ENCODE measurements at regions not wholly inside any gene's neighbourhood (a gene's known extent, or its start where the extent isn't known, plus 50 kb on each side); places are given as distances from the start of the nearest gene placed in this dataset.
"Not testable (repeated sequence)": the region's sequence is repeated elsewhere in the genome, so short reads cannot be mapped to it uniquely, and the experiment has no call there.

- DNase-seq; H3K36me3 ChIP-seq (ENCODE audit: control insufficient read depth, insufficient read depth, low read length); H3K4me1 ChIP-seq (ENCODE audit: control insufficient read depth, insufficient read depth, low read length, poor library complexity, severe bottlenecking); H3K9me3 ChIP-seq (ENCODE audit: control insufficient read depth, low read length); H3K27me3 ChIP-seq (replicated peaks; ENCODE audit: control insufficient read depth, insufficient read depth, low read length, poor library complexity, severe bottlenecking); H3K27ac ChIP-seq (ENCODE audit: insufficient read depth, low read length, poor library complexity, severe bottlenecking); H3K4me3 ChIP-seq (ENCODE audit: insufficient read depth, low read depth, low read length, poor library complexity, severe bottlenecking): not testable (repeated sequence)
Measured at GRCh38 chr1:143820058-143820457, 151.7 kb downstream of the FAM72C start.

- H3K4me1 ChIP-seq (ENCODE audit: control insufficient read depth, insufficient read depth, low read length, poor library complexity, severe bottlenecking); H3K9me3 ChIP-seq (ENCODE audit: control insufficient read depth, low read length); H3K27me3 ChIP-seq (replicated peaks; ENCODE audit: control insufficient read depth, insufficient read depth, low read length, poor library complexity, severe bottlenecking); H3K27ac ChIP-seq (ENCODE audit: insufficient read depth, low read length, poor library complexity, severe bottlenecking); H3K36me3 ChIP-seq (ENCODE audit: control insufficient read depth, insufficient read depth, low read length); DNase-seq; H3K4me3 ChIP-seq (ENCODE audit: insufficient read depth, low read depth, low read length, poor library complexity, severe bottlenecking): not testable (repeated sequence)
Measured at GRCh38 chr1:143816369-143816768, 155.4 kb downstream of the FAM72C start.

- H3K4me3 ChIP-seq (ENCODE audit: insufficient read depth, low read depth, low read length, poor library complexity, severe bottlenecking); H3K4me1 ChIP-seq (ENCODE audit: control insufficient read depth, insufficient read depth, low read length, poor library complexity, severe bottlenecking); H3K9me3 ChIP-seq (ENCODE audit: control insufficient read depth, low read length); DNase-seq; H3K27me3 ChIP-seq (replicated peaks; ENCODE audit: control insufficient read depth, insufficient read depth, low read length, poor library complexity, severe bottlenecking); H3K36me3 ChIP-seq (ENCODE audit: control insufficient read depth, insufficient read depth, low read length); H3K27ac ChIP-seq (ENCODE audit: insufficient read depth, low read length, poor library complexity, severe bottlenecking): not testable (repeated sequence)
Measured at GRCh38 chr1:143805374-143805773, 166.4 kb downstream of the FAM72C start.

GRCh38 chr1:143804707-143805356, 167.0 kb downstream of the FAM72C start:
- H3K4me1 ChIP-seq (ENCODE audit: control insufficient read depth, insufficient read depth, low read length, poor library complexity, severe bottlenecking) = not testable (repeated sequence)

GRCh38 chr1:143803927-143804411, 167.8 kb downstream of the FAM72C start:
- H3K36me3 ChIP-seq (ENCODE audit: control insufficient read depth, insufficient read depth, low read length); H3K4me3 ChIP-seq (ENCODE audit: insufficient read depth, low read depth, low read length, poor library complexity, severe bottlenecking); DNase-seq: not testable (repeated sequence)

More at GRCh38 chr1:143804707-143805356, 167.0 kb downstream of the FAM72C start:
- DNase-seq; H3K9me3 ChIP-seq (ENCODE audit: control insufficient read depth, low read length); H3K36me3 ChIP-seq (ENCODE audit: control insufficient read depth, insufficient read depth, low read length); H3K4me3 ChIP-seq (ENCODE audit: insufficient read depth, low read depth, low read length, poor library complexity, severe bottlenecking); H3K27me3 ChIP-seq (replicated peaks; ENCODE audit: control insufficient read depth, insufficient read depth, low read length, poor library complexity, severe bottlenecking); H3K27ac ChIP-seq (ENCODE audit: insufficient read depth, low read length, poor library complexity, severe bottlenecking): not testable (repeated sequence)

GRCh38 chr1:143803095-143803494, 168.7 kb downstream of the FAM72C start:
- H3K4me1 ChIP-seq (ENCODE audit: control insufficient read depth, insufficient read depth, low read length, poor library complexity, severe bottlenecking); H3K27me3 ChIP-seq (replicated peaks; ENCODE audit: control insufficient read depth, insufficient read depth, low read length, poor library complexity, severe bottlenecking); H3K36me3 ChIP-seq (ENCODE audit: control insufficient read depth, insufficient read depth, low read length); H3K27ac ChIP-seq (ENCODE audit: insufficient read depth, low read length, poor library complexity, severe bottlenecking); H3K4me3 ChIP-seq (ENCODE audit: insufficient read depth, low read depth, low read length, poor library complexity, severe bottlenecking); H3K9me3 ChIP-seq (ENCODE audit: control insufficient read depth, low read length); DNase-seq: not testable (repeated sequence)

More at GRCh38 chr1:143803927-143804411, 167.8 kb downstream of the FAM72C start:
- H3K27me3 ChIP-seq (replicated peaks; ENCODE audit: control insufficient read depth, insufficient read depth, low read length, poor library complexity, severe bottlenecking); H3K4me1 ChIP-seq (ENCODE audit: control insufficient read depth, insufficient read depth, low read length, poor library complexity, severe bottlenecking); H3K27ac ChIP-seq (ENCODE audit: insufficient read depth, low read length, poor library complexity, severe bottlenecking); H3K9me3 ChIP-seq (ENCODE audit: control insufficient read depth, low read length): not testable (repeated sequence)

- not testable (repeated sequence) for DNase-seq; H3K4me3 ChIP-seq (ENCODE audit: insufficient read depth, low read depth, low read length, poor library complexity, severe bottlenecking); H3K27ac ChIP-seq (ENCODE audit: insufficient read depth, low read length, poor library complexity, severe bottlenecking); H3K36me3 ChIP-seq (ENCODE audit: control insufficient read depth, insufficient read depth, low read length); H3K9me3 ChIP-seq (ENCODE audit: control insufficient read depth, low read length); H3K27me3 ChIP-seq (replicated peaks; ENCODE audit: control insufficient read depth, insufficient read depth, low read length, poor library complexity, severe bottlenecking); H3K4me1 ChIP-seq (ENCODE audit: control insufficient read depth, insufficient read depth, low read length, poor library complexity, severe bottlenecking)
Measured at GRCh38 chr1:143799568-143800187, 172.1 kb downstream of the FAM72C start.

- not testable (repeated sequence) for DNase-seq; H3K4me3 ChIP-seq (ENCODE audit: insufficient read depth, low read depth, low read length, poor library complexity, severe bottlenecking); H3K4me1 ChIP-seq (ENCODE audit: control insufficient read depth, insufficient read depth, low read length, poor library complexity, severe bottlenecking); H3K27ac ChIP-seq (ENCODE audit: insufficient read depth, low read length, poor library complexity, severe bottlenecking); H3K36me3 ChIP-seq (ENCODE audit: control insufficient read depth, insufficient read depth, low read length); H3K9me3 ChIP-seq (ENCODE audit: control insufficient read depth, low read length); H3K27me3 ChIP-seq (replicated peaks; ENCODE audit: control insufficient read depth, insufficient read depth, low read length, poor library complexity, severe bottlenecking)
Measured at GRCh38 chr1:143796369-143796768, 175.4 kb downstream of the FAM72C start.

- H3K36me3 ChIP-seq (ENCODE audit: control insufficient read depth, insufficient read depth, low read length); H3K9me3 ChIP-seq (ENCODE audit: control insufficient read depth, low read length); DNase-seq; H3K4me1 ChIP-seq (ENCODE audit: control insufficient read depth, insufficient read depth, low read length, poor library complexity, severe bottlenecking); H3K27me3 ChIP-seq (replicated peaks; ENCODE audit: control insufficient read depth, insufficient read depth, low read length, poor library complexity, severe bottlenecking); H3K4me3 ChIP-seq (ENCODE audit: insufficient read depth, low read depth, low read length, poor library complexity, severe bottlenecking); H3K27ac ChIP-seq (ENCODE audit: insufficient read depth, low read length, poor library complexity, severe bottlenecking): not testable (repeated sequence)
Measured at GRCh38 chr1:143792047-143792937, 179.5 kb downstream of the FAM72C start.

GRCh38 chr1:143786381-143786780, 185.4 kb downstream of the FAM72C start:
- H3K4me1 ChIP-seq (ENCODE audit: control insufficient read depth, insufficient read depth, low read length, poor library complexity, severe bottlenecking); H3K36me3 ChIP-seq (ENCODE audit: control insufficient read depth, insufficient read depth, low read length); H3K9me3 ChIP-seq (ENCODE audit: control insufficient read depth, low read length); H3K27ac ChIP-seq (ENCODE audit: insufficient read depth, low read length, poor library complexity, severe bottlenecking); H3K27me3 ChIP-seq (replicated peaks; ENCODE audit: control insufficient read depth, insufficient read depth, low read length, poor library complexity, severe bottlenecking); H3K4me3 ChIP-seq (ENCODE audit: insufficient read depth, low read depth, low read length, poor library complexity, severe bottlenecking); DNase-seq: not testable (repeated sequence)

All from effector memory CD4-positive, alpha-beta T cell (primary cell).